ENCODE measurements at regions not wholly inside any gene's neighbourhood (a gene's known extent, or its start where the extent isn't known, plus 50 kb on each side); places are given as distances from the start of the nearest gene placed in this dataset.

DNA sequence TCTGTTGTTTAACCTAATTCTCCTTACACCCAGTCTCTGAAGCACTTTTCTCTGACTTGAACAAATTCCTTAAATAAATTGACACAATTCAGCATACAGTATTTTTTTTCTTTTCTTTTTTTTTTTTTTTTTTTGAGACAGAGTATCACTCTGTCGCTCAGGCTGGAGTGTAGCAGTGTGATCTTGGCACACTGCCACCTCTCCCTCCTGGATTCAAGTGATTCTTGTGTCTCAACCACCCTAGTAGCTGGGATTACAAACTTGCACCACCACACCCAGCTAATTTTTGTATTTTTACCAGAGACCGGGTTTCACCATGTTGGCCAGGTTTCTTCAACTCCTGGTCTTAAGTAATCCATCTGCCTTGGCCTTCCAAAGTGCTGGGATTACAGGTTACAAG, 1498.1 kb upstream of the PCDH10 start:
- no peak for TF ChIP-seq CTCF (IDR thresholded peaks at IDR 0.05)
- TF ChIP-seq MAX (IDR thresholded peaks at IDR 0.05) = no peak
- no peak for TF ChIP-seq MAZ (IDR thresholded peaks at IDR 0.05; ENCODE audit: borderline replicate concordance, low read depth, low read length)
- TF ChIP-seq ESRRA (IDR thresholded peaks at IDR 0.05; ENCODE audit: borderline replicate concordance, low read length) = no peak
- no peak for TF ChIP-seq CHD2 (IDR thresholded peaks at IDR 0.05; ENCODE audit: low read length, partially characterized antibody)
- no peak for TF ChIP-seq SREBF2 (IDR thresholded peaks at IDR 0.05)
- TF ChIP-seq, protein P1, sequence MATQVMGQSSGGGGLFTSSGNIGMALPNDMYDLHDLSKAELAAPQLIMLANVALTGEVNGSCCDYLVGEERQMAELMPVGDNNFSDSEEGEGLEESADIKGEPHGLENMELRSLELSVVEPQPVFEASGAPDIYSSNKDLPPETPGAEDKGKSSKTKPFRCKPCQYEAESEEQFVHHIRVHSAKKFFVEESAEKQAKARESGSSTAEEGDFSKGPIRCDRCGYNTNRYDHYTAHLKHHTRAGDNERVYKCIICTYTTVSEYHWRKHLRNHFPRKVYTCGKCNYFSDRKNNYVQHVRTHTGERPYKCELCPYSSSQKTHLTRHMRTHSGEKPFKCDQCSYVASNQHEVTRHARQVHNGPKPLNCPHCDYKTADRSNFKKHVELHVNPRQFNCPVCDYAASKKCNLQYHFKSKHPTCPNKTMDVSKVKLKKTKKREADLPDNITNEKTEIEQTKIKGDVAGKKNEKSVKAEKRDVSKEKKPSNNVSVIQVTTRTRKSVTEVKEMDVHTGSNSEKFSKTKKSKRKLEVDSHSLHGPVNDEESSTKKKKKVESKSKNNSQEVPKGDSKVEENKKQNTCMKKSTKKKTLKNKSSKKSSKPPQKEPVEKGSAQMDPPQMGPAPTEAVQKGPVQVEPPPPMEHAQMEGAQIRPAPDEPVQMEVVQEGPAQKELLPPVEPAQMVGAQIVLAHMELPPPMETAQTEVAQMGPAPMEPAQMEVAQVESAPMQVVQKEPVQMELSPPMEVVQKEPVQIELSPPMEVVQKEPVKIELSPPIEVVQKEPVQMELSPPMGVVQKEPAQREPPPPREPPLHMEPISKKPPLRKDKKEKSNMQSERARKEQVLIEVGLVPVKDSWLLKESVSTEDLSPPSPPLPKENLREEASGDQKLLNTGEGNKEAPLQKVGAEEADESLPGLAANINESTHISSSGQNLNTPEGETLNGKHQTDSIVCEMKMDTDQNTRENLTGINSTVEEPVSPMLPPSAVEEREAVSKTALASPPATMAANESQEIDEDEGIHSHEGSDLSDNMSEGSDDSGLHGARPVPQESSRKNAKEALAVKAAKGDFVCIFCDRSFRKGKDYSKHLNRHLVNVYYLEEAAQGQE (IDR thresholded peaks at IDR 0.05) = no peak
- no peak for TF ChIP-seq SMC3 (IDR thresholded peaks at IDR 0.05)
- TF ChIP-seq, protein P2, sequence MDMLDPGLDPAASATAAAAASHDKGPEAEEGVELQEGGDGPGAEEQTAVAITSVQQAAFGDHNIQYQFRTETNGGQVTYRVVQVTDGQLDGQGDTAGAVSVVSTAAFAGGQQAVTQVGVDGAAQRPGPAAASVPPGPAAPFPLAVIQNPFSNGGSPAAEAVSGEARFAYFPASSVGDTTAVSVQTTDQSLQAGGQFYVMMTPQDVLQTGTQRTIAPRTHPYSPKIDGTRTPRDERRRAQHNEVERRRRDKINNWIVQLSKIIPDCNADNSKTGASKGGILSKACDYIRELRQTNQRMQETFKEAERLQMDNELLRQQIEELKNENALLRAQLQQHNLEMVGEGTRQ (IDR thresholded peaks at IDR 0.05) = no peak

All from A549 (cell line).